ENCODE measurements at regions not wholly inside any gene's neighbourhood (a gene's known extent, or its start where the extent isn't known, plus 50 kb on each side); places are given as distances from the start of the nearest gene placed in this dataset.

DNA sequence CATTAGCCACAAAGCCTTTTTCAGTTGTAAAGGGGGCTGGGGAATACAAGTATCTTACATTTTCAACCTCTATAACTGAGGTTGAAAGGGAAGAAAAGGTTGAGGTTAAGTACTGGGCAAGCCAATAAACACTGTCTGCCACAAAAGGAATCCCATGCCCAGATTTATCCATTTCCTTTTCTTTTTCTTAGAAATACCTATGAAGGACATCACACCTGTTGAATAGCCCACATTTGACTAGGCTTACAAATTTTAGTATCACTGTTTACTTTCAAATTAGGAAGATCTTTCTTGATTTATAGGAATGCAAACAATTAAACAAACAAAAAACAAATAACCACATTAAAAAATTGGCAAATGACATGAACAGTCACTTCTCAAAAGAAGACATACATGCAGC is 81.0 kb upstream of the CAV2 start:
- TF ChIP-seq EZH2 (IDR thresholded peaks at IDR 0.05; ENCODE audit: low read length, unreplicated experiment) = no peak
- TF ChIP-seq, protein P1, sequence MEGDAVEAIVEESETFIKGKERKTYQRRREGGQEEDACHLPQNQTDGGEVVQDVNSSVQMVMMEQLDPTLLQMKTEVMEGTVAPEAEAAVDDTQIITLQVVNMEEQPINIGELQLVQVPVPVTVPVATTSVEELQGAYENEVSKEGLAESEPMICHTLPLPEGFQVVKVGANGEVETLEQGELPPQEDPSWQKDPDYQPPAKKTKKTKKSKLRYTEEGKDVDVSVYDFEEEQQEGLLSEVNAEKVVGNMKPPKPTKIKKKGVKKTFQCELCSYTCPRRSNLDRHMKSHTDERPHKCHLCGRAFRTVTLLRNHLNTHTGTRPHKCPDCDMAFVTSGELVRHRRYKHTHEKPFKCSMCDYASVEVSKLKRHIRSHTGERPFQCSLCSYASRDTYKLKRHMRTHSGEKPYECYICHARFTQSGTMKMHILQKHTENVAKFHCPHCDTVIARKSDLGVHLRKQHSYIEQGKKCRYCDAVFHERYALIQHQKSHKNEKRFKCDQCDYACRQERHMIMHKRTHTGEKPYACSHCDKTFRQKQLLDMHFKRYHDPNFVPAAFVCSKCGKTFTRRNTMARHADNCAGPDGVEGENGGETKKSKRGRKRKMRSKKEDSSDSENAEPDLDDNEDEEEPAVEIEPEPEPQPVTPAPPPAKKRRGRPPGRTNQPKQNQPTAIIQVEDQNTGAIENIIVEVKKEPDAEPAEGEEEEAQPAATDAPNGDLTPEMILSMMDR (conservative IDR thresholded peaks at IDR 0.05; ENCODE audit: low read depth, low read length) = no peak
